NOMO-1 treated with DMSO at 0.1 percent for 48 hours (cell line): ENCODE measurements at regions not wholly inside any gene's neighbourhood (a gene's known extent, or its start where the extent isn't known, plus 50 kb on each side); places are given as distances from the start of the nearest gene placed in this dataset.
A peak's percentile ranks its signal among the peaks of the same experiment; 100 is the strongest.

Source experiments
- DNase-seq: peaks from one replicate; lab custom pipeline; 2025; ENCODE audit not compliant: unreplicated experiment; lab: John Stamatoyannopoulos, UW

DNA sequence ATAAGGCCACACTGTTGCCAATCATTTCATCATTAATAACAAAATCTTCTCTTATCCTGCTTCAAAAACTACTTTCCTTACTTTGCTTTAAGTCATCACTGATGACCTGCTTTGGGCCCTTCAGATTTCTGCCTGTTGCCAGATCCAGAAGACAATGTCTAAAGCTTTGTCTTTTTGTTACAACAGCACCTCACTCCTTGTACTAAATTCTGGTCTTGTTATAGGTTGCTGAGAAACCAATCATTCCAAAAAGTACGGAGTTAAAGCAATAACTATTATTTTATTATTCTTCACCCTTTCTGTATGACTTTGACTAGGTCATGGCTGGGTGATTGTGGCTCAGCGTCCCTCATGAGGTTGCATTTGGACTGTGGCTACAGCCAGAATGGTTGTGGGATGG is 633.5 kb downstream of the PTPRU start:
- no peak for DNase-seq

DNA sequence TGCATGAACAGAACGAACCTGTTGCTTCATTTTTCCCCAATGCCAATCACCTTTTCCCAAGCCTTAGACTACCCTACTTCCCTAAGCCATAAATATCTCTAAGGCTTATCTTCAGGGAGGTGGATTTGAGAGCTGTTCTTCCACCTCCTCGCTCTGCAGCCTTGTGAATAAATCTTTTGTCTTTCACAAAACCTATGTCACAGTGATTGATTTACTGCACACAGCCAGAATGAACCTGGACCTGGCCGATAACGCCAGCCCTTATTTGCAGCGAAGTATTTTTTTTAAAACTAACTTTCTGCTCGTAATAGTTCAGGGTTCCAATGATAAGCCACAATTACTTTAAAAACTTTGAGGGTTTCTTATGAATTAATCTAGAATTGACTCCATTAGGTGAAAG is 632.6 kb downstream of the PTPRU start:
- DNase-seq: no peak

- no peak for DNase-seq
Observed at GRCh38 chr1:29868096-29868495, 631.8 kb downstream of the PTPRU start.

DNA sequence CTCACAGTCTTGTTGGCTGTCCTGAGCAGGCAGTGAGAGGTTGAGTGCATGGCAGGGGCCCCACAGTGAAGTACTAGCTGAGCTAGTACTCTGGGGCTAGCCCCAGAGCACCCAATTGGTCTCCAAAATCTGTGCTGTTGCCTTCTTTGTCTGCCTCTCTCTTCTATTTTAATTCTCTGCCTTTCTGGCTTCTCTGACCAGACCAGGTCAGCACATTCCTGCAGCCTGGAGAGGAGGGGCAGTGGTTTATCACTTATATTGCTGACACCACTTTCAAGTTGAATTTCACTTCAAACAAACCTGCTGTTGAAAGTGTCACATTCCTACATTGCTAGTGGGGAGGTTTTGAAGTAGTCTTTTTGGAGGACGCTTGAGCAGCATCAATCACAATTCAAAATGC is 628.7 kb downstream of the PTPRU start:
- no peak for DNase-seq

GRCh38 chr1:29864431-29865022 is 628.2 kb downstream of the PTPRU start:
- no peak for DNase-seq

- no peak for DNase-seq
Observed at GRCh38 chr1:29861922-29862321, 625.6 kb downstream of the PTPRU start.

DNA sequence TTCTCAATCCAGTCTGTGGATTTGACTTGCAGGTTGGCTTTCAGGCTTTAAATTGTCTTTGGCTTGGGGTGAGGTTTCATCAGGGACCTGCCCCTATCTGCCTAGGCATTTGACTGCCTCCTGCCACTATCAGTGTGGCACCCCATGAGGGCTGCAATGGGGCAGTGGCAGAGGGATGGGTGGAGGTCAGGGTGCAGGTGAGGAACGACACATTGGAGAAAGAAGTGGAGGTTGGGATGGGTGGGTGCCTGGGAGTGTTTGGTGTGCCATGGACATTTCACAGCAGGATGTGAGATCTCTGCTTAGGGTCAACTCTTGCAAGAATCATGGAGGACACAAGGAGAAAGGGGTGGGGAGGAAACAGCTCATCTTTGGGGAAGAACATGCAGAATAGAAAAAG is 625.1 kb downstream of the PTPRU start:
- DNase-seq: no peak

DNA sequence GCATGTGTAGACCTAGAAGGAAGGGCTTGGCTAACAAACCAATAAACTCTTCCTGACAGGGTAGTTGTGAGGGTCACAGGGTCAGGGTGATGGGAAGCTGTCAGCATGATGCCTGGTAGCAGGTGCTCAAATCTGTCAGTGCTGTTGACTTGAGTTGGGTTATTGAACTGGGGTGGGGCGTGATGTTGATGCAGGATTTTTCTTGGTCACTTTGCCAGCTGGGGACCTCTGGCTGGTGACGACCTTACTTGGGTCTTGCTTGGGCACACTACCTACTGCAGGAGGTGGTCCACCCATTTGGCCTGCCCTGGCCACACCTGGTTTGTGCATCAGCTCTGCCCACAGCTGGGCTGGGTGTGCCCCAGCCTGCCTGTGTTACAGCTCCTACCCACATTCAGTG is 624.4 kb downstream of the PTPRU start:
- DNase-seq: no peak

- no peak for DNase-seq
Observed at GRCh38 chr1:29860056-29860455, 623.7 kb downstream of the PTPRU start.

GRCh38 chr1:29859126-29859525 is 622.8 kb downstream of the PTPRU start:
- no peak for DNase-seq

DNA sequence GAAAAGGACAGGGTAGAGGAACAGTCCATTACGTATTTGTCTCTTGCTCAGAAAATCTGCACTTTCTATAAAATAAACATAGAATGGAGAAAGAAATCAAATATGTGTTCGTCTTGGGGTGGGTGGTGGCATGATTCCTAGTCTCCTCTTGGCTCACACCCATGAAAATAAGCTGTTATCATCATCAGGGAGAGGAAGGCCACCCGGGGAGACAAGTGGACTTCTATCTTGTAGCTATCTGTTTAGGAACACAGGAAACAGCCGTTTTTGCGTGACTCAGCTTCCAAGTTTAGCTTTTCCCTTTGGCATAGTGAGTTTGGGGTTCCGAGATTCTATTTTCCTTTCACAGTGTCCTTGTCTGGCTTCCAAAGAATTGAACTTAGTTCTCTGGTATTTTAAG is 622.3 kb downstream of the PTPRU start:
- DNase-seq: no peak

DNA sequence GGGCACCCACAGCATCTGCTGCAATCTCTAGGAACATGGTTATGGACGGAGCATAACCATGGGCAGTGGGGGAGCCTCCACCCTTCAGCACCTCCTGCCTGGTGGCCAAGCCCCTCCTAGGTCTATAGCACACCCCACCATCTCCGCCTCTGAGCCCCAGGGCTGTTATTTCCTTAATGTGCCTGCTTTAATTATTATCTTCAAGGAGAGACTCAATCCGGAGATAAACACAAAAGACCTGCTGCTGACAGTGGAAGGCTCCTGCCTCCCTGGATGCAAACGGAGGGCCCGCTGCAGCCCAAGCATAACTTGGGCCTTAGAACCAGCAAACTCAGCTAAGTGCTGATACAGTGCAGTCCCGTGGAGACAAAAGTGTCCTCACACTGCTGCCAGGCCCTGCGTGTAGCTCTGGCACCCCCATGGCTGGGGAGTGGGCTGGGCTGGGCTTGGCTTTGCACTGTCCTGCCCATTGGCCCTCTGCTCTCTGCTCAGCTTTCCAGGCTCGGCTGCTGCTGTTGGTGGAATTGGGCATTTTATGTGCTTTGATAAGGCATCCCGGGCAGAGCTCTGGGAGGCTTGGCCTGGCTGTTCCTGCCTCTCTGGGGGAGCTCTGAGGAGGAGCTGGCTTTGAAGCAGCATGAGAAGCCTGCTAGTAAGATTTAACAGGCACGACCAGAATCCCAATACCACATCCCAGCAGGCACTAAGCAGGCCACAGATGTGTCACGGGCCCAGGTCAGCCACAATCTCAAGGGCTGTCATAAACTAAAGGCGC is 620.2 kb downstream of the PTPRU start:
- DNase-seq: no peak

DNA sequence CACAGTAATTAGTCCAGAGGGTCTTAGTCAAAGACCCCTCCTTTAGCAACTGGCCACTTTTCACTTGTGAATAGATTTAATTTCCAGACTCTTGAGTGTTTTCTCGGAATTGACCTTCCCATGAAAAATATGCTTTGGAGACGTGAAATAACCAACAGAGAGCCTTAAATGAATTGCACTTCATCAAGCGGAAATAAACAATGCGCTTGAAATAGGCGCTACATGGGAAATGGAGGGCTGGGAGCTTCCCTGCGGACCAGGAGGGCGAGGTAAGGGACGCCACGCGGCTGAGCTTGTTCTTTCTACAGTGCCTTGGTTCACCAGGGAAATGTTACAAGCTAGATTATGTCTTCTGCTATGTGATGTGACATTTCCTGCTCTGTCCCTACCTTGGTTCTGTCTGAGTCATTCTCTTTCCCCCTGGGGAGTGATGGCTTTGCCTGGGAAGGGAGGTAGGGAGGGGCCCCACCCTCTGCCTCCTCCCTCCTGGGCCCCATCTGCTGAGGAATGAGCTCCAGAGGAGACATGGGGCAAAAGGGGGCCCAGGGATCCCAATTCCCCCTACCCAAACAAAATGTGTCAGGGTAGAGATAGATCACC is 619.3 kb downstream of the PTPRU start:
- no peak for DNase-seq

GRCh38 chr1:29854700-29855276 is 618.5 kb downstream of the PTPRU start:
- DNase-seq: no peak

DNA sequence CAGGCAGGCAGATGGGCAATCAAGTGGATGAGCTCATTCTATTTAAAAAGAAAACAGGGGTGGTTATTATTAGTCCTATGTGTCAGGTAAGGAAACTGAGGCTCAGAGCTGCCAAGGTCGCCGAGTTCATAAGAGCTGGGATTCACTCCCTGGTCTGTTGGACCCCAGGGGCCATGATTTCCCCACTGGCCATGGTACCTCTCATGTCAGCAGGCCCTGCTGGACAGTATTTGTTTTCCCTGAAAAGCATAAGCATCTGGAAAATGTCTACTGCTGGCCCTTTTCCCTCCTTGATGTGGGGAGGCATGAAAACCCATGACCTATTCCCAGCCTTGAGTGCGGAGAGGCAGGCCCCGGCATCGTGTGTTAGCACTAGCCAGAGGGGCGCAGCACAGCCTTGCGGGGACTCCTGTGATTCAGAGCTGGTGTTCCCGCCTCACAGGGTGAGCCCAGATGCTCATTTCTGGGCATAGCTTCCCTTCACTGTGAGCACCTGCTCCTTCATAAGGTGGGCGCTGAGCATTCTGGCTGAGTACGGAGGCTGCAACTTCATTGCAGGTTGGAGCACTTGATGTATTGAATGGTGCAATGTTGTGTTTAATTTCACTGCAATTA is 617.5 kb downstream of the PTPRU start:
- DNase-seq: no peak

- no peak for DNase-seq
Observed at GRCh38 chr1:29852248-29852647, 615.9 kb downstream of the PTPRU start.

DNA sequence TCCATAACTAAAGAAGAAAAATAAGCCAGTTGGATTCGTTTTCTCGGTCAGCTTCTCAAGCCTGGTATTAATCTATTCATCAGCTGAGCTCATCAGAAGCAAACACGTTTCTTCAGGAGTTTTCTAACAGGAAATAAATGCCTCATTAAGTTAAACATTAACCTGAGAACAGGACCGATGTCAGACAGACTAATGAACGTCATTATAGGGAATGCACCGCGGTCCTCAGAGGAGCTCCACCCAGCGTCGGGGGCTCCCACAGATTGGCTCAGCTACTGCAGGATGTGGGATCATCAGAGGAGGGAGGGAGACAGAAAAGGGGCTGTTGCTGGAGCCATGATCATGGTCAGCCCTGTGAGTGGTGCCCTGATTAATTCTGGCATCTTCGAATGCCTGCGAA is 615.4 kb downstream of the PTPRU start:
- DNase-seq: no peak

- no peak for DNase-seq
Observed at GRCh38 chr1:29849991-29850757, 613.9 kb downstream of the PTPRU start.

GRCh38 chr1:29849038-29849750 is 612.9 kb downstream of the PTPRU start:
- DNase-seq: peak; percentile 5

DNA sequence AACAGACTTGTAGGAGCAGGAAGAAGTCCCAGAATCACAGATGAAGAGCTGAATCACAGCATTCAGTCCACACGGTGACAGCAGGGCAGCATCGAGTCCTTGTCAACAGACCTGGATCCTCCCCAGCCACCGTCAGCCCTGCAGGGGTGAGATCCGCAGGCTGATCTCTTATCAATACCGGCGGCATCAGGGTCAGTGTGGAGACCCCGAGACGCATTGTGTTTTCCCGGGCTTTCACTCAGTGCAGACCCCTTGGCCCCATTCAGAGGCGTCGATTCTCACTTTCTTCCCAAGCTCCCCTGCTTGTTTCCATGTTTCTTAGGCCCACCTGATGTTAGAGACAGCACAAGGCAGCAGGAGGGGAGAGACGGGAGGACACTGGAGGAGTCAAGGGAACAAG is 609.6 kb downstream of the PTPRU start:
- no peak for DNase-seq
